ENCODE measurements at regions not wholly inside any gene's neighbourhood (a gene's known extent, or its start where the extent isn't known, plus 50 kb on each side); places are given as distances from the start of the nearest gene placed in this dataset.
A peak's percentile ranks its signal among the peaks of the same experiment; 100 is the strongest.
"Not testable (repeated sequence)": the region's sequence is repeated elsewhere in the genome, so short reads cannot be mapped to it uniquely, and the experiment has no call there.

- DNase-seq: no peak
Observed at GRCh38 chr13:60214213-60215055, 50.7 kb upstream of the DIAPH3 start.

DNA sequence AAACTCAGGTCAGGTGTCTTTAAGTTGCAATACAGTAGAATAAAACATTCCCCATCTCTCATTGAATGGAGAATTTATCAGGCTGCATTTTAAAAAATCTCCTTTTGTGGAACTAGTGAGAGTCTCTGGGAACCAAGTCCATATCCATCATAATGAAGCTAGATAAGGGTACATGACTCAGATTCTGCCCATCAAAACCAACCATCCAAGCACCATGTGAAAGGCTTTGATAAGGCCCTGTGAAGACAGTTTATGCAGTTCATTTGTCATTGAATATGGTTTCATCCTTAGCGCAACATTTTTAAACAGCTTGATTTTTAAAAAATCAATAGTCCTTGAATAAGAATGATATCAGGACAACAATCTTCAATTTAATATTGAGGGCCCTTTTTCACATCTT lies 56.3 kb upstream of the DIAPH3 start:
- no peak for DNase-seq

GRCh38 chr13:60221581-60221980 lies 57.9 kb upstream of the DIAPH3 start:
- no peak for DNase-seq

DNA sequence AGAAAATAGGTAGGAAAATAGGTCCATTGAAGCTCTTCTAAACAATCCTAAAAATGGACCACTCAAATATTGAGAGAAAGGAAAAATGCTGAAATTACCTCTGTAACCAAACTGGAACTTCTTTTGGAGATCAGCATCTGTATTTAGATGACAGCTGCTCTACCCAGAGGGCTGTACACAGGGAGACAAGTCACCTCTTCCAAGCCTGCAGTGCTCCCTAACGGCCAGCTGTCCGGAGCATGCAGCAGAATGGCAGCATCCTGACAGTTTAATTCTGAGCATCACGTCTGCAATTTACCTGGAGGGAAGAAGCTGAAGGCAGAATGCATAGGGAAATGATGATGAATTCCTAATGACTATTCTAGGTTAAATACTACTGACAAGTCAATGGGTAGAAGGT lies 62.8 kb upstream of the DIAPH3 start:
- no peak for DNase-seq

DNA sequence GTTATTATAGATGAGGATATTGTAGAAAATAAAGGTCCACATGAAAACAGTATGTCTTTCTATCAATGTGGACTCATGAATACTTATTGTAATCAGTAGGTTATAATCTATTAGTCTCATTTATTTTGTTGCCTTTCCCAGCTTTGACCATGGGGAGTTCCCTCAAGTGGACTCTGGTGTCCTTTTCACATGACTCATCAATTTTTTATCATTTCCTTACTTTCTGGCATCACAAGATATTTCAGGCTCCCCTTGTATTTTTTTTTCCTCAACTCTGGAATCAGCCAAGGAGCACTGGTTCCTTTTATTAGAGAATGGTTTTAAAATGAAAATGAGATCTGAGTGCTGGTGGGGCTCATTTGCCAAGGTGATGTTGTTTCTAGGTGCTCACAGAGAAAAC lies 63.4 kb upstream of the DIAPH3 start:
- no peak for DNase-seq

DNA sequence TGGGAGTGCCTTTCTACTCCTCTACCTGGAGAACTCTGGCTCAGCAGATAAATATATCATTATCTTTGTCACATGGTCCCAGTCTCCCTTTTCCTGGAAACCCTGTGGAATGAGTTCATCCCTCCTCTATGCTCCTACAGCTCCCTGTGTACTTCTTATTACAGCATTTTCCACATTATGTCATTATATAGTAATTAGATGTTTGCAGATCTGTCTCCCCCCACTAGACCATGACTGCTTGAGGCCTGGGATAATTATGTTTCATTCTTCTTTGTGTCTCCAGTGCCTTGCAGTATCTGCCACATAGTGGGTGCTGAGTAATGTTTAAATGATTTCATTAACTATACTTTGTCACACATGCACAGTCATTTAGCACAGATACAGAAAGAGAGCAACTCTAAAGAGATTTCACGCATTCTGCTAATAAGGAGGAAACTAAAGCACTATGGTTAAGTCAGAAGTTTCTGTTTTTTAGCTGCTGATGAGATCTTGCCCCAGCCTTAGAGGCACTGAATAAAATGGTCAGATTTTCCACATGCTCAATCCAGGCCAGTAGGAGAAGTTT lies 66.1 kb upstream of the DIAPH3 start:
- DNase-seq: no peak

GRCh38 chr13:60230593-60230992 lies 66.9 kb upstream of the DIAPH3 start:
- DNase-seq: no peak

DNA sequence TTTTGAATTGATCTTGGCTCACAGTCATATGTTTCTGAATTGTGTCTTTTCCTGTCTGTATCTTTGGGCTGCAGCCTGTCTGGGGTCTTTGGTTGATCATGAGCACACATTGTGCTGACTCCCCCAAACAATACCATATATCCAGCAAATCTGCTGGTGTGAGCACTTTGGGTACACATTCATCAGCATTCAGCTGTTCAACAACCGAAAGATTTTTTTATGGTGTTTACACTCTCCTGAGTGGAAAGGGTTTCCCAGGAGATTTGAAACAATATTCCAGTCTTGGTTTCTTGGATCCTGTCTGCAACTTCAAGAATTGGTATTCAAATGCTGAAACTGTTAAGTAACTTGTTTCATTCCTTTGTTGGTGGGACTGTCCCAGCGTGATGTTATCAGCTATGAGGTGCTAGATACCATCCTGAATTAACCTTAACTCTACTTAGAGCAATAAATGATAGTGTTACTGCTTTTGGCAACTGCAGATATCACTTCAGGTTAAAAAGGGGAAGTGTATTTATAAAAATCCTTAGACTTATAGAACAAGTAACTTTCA lies 78.4 kb upstream of the DIAPH3 start:
- no peak for DNase-seq

- DNase-seq: no peak
Observed at GRCh38 chr13:60244381-60244780, 80.7 kb upstream of the DIAPH3 start.

- DNase-seq: not testable (repeated sequence)
Observed at GRCh38 chr13:60251419-60251818, 87.7 kb upstream of the DIAPH3 start.

GRCh38 chr13:60258349-60258748 lies 94.6 kb upstream of the DIAPH3 start:
- DNase-seq: no peak

GRCh38 chr13:60260440-60260839 lies 96.7 kb upstream of the DIAPH3 start:
- DNase-seq: no peak

DNA sequence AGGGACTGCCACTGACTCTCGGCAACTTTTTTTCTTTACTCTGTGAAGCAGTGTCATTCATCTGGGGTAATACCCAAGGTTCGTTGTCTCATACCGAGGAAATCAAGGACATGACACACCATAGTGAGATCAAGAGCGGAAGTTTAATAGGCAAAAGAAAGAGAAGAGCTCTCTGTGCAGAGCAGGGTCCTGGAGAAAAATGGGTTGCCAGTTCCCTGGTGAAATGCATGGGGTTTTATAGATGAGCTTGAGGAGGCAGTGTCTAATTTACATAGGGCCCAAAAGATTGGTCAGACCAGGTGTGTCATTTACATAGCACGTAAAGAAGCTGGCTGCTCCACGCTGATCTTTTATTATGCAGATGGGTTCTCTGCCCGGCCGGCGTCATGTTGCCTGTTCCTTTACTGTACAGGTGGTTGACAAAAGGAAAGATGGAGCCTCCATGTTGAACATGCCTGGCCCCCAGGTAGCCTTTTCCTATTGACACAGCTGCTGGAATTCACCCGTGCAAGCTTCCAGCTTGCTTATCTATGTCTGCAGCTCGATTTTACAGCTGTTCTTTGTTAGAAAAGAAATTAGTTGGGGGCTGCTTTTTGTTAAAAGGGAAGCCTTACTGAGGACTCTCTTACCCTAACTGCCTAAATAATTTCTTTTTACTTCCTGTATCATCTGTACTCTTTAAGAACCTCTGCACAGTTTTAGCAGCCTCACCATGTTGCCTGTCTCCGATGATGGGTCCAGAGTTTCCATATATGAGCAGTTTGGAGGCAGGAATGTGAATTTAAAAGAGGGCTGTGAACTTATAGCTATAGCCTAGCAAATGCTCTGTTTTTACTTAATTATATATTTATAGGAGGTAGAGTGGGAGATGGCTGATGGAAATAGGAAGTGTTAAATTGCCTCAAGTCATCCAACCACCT lies 98.0 kb upstream of the DIAPH3 start:
- DNase-seq: no peak

DNA sequence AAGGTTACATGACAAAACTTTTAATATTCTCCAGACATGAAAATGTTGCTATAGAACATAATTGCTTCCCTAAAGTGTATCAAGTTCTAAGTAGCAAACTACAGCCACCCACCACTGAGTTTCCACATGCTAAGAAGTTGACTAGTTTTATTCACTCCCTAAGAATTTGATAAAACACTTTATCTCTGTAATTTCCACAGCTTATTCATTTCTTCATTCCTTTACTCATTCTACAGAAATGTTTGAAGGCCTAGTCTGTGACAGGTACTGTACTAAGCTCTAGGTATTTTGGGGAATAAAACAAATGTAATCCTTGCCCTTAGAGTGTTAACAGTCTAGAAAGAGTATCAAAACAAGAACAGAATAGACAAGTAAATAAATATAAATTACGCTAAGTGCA lies 101.8 kb upstream of the DIAPH3 start:
- DNase-seq: no peak

- DNase-seq: peak; percentile 49
Observed at GRCh38 chr13:60267498-60268202, 103.9 kb upstream of the DIAPH3 start.

GRCh38 chr13:60268203-60268555 lies 104.5 kb upstream of the DIAPH3 start:
- DNase-seq: no peak

- no peak for DNase-seq
Observed at GRCh38 chr13:60273971-60274527, 110.3 kb upstream of the DIAPH3 start.

- no peak for DNase-seq
Observed at GRCh38 chr13:60274655-60275054, 110.9 kb upstream of the DIAPH3 start.

GRCh38 chr13:60275208-60275607 lies 111.5 kb upstream of the DIAPH3 start:
- no peak for DNase-seq

- not testable (repeated sequence) for DNase-seq
Observed at GRCh38 chr13:60280524-60280923, 116.5 kb upstream of the TDRD3 start.

GRCh38 chr13:60282186-60282585 lies 114.8 kb upstream of the TDRD3 start:
- no peak for DNase-seq

DNA sequence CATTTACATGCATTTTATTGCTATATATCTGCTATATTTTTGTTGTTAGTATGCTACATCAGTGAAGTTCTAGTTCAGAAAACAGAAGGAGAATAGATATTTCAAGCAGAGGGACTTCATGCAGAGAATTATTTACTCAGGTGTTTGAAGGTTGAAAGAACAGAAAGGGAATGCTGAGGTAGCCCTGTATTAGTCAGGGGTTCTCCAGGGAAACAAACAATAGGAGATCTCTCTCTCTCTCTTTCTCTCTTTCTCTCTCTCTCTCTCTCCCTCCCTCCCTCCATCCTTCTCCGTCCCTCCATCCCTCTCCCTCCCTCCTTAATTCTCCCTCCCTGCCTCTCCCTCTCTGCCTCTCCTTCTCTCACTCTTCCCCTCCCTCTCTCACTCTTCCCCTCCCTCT lies 114.3 kb upstream of the TDRD3 start:
- DNase-seq: no peak
